ENCODE measurements at regions not wholly inside any gene's neighbourhood (a gene's known extent, or its start where the extent isn't known, plus 50 kb on each side); places are given as distances from the start of the nearest gene placed in this dataset.
"Not testable (repeated sequence)": the region's sequence is repeated elsewhere in the genome, so short reads cannot be mapped to it uniquely, and the experiment has no call there.

DNA sequence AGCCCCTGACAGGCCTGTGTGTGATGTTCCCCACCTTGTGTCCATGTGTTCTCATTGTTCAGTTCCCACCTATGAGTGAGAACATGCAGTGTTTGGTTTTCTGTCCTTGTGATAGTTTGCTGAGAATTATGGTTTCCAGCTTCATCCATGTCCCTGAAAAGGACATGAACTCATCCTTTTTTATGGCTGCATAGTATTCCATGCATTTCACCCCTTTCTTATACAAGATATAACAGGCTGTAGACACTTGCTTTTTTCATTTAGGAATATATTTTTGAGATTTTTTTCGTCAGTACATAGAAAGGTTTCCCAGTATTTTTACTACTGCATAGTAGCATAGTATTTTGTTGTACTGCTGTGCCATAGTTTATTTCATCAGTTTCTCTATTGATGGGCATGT, 301.2 kb upstream of the RGS6 start:
- not testable (repeated sequence) for TF ChIP-seq POLR2A (IDR thresholded peaks at IDR 0.05; ENCODE audit: low read length); GATA1 (IDR thresholded peaks at IDR 0.05; ENCODE audit: low read depth, low read length)

Measured in erythroblast (primary cell).